ENCODE measurements at regions not wholly inside any gene's neighbourhood (a gene's known extent, or its start where the extent isn't known, plus 50 kb on each side); places are given as distances from the start of the nearest gene placed in this dataset.

DNA sequence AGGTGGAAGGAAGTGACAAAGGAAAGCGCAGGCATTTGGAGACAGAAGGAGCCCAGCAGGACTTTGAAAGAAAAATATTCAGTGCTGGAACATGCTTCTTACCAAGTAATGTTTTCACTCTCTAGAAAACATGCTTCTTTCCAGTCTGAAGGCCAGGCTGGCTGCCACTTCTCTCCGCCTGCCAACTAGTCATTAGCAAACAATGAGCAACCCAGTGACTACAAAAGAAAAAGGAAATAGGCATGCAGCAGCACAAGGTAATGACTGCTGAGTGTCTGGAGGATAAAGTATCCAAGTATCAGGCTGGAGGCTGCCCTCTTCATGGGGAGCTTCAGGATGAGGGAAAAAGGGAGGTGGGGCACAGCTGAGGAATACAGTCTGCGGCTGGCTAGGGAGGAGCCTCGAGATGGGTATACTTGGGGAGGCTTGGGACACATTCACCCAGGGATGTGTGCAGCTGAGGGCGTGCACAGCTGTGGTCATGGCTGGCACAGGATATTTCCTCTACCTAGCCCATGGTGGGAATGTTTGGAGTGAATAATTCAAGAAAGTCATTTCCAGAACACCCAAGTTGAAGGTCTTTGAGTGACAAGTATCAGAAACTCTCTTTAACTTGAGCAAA lies 161.5 kb upstream of the KIF2A start:
- no peak for DNase-seq
- no peak overlapping the region for H3K4me3 Mint-ChIP-seq
- peaks cover 31% of the 10 kb centered on the region for H3K27me3 Mint-ChIP-seq (ENCODE audit: low read depth)
- intact Hi-C loops (cut with micrococcal nuclease) = loop anchor here (5.0 kb wide), 1 partner anchor 1087 kb away; no protein-coding TSS in a partner anchor
- H3K27ac Mint-ChIP-seq = no peak overlapping the region
- CTCF ChIA-PET = interaction anchor here (0.6 to 1.3 kb wide), 3 partner anchors 13 to 1629 kb away, joined by 4 to 5 read pairs (median 5); no protein-coding TSS in a partner anchor
- H3K9me3 Mint-ChIP-seq = no peaks in the 10 kb centered on the region
- H3K4me1 Mint-ChIP-seq (ENCODE audit: low read depth) = no peaks in the 10 kb centered on the region
- no peaks in the 10 kb centered on the region for H3K36me3 Mint-ChIP-seq (ENCODE audit: low read depth)

DNA sequence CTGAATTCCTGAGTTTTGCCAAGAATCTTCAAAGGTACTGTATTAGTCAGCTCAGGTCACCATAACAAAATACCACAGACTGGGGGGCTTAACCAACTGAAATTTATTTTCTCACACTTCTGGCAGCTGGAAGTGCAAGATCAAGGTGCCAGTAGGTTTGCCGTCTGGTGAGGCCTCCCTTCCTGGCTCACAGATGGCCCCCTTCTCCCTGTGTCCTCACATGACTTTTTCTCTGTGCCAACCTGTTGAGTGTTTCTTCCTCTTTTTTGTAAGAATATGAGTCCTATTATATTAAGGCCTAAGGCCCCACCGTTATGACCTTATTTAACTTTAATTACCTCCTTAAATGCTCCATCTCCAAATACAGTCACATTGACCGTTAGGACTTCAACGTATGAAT lies 156.1 kb upstream of the KIF2A start:
- peaks cover 21% of the 10 kb centered on the region for H3K27me3 Mint-ChIP-seq (ENCODE audit: low read depth)
- H3K9me3 Mint-ChIP-seq = peaks cover 11% of the 10 kb centered on the region
- CTCF ChIA-PET = no interaction called here
- no peak overlapping the region for H3K4me3 Mint-ChIP-seq
- no peak overlapping the region for H3K27ac Mint-ChIP-seq
- no peaks in the 10 kb centered on the region for H3K4me1 Mint-ChIP-seq (ENCODE audit: low read depth)
- DNase-seq = no peak
- intact Hi-C loops (cut with micrococcal nuclease) = no loop called here
- no peaks in the 10 kb centered on the region for H3K36me3 Mint-ChIP-seq (ENCODE audit: low read depth)

DNA sequence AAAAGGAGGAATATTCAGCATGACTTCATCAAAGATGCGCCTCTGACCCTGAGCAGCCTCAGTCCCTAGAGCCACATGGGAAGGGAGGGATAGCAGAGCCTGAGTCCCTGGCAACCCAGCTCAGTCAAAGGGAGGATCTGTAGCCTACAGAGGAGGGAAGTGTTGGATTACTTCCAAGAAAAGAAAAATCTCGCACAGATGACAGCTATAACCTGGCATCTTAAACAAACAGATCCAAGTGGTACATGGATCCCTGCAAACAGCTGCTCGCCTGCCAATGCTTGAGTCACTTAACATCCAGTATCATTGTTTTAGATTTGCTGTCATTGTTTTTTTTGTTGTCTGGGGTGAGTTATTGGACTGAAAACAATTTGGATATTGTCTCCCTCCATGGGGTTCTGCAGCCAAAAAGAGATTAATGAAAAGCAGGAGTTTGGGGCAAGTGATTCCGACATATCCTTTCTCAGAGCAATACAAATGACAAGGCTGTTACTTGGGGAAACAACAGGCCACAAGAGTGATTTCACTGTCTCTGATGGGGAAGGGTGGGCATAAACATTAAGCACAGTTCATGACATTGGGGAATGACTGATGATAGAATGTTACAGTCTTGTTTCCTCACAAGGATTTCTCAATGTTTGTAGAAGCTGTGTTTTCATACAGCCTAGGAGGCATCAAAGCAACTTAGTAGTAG lies 153.5 kb upstream of the KIF2A start:
- peaks cover 18% of the 10 kb centered on the region for H3K9me3 Mint-ChIP-seq
- CTCF ChIA-PET = no interaction called here
- H3K27ac Mint-ChIP-seq = no peak overlapping the region
- DNase-seq = no peak
- H3K4me1 Mint-ChIP-seq (ENCODE audit: low read depth) = no peaks in the 10 kb centered on the region
- no peak overlapping the region for H3K4me3 Mint-ChIP-seq
- intact Hi-C loops (cut with micrococcal nuclease) = no loop called here
- peaks cover 15% of the 10 kb centered on the region for H3K27me3 Mint-ChIP-seq (ENCODE audit: low read depth)
- H3K36me3 Mint-ChIP-seq (ENCODE audit: low read depth) = no peaks in the 10 kb centered on the region

- peaks cover 20% of the 10 kb centered on the region for H3K27me3 Mint-ChIP-seq (ENCODE audit: low read depth)
- CTCF ChIA-PET = no interaction called here
- no peak overlapping the region for H3K4me3 Mint-ChIP-seq
- no peaks in the 10 kb centered on the region for H3K4me1 Mint-ChIP-seq (ENCODE audit: low read depth)
- DNase-seq = no peak
- intact Hi-C loops (cut with micrococcal nuclease) = no loop called here
- H3K9me3 Mint-ChIP-seq = peaks cover 18% of the 10 kb centered on the region
- H3K36me3 Mint-ChIP-seq (ENCODE audit: low read depth) = no peaks in the 10 kb centered on the region
- no peak overlapping the region for H3K27ac Mint-ChIP-seq
Observed at GRCh38 chr5:62154758-62155157, 151.2 kb upstream of the KIF2A start.

GRCh38 chr5:62155988-62156387 lies 150.0 kb upstream of the KIF2A start:
- H3K27me3 Mint-ChIP-seq (ENCODE audit: low read depth) = peaks cover 20% of the 10 kb centered on the region
- no peak overlapping the region for H3K27ac Mint-ChIP-seq
- peaks cover 18% of the 10 kb centered on the region for H3K9me3 Mint-ChIP-seq
- no peak overlapping the region for H3K4me3 Mint-ChIP-seq
- no peaks in the 10 kb centered on the region for H3K4me1 Mint-ChIP-seq (ENCODE audit: low read depth)
- DNase-seq = no peak
- intact Hi-C loops (cut with micrococcal nuclease) = no loop called here
- no peaks in the 10 kb centered on the region for H3K36me3 Mint-ChIP-seq (ENCODE audit: low read depth)
- CTCF ChIA-PET = interaction anchor here (0.6 kb wide), 1 partner anchor 8 kb away, joined by 3 read pairs; no protein-coding TSS in a partner anchor

- no peak for DNase-seq
- H3K9me3 Mint-ChIP-seq = peaks cover 2% of the 10 kb centered on the region
- H3K27ac Mint-ChIP-seq = no peak overlapping the region
- no peak overlapping the region for H3K4me3 Mint-ChIP-seq
- no peaks in the 10 kb centered on the region for H3K4me1 Mint-ChIP-seq (ENCODE audit: low read depth)
- H3K36me3 Mint-ChIP-seq (ENCODE audit: low read depth) = no peaks in the 10 kb centered on the region
- intact Hi-C loops (cut with micrococcal nuclease) = no loop called here
- H3K27me3 Mint-ChIP-seq (ENCODE audit: low read depth) = peaks cover 11% of the 10 kb centered on the region
- CTCF ChIA-PET = no interaction called here
Observed at GRCh38 chr5:62167561-62168057, 138.4 kb upstream of the KIF2A start.

- H3K4me1 Mint-ChIP-seq (ENCODE audit: low read depth) = no peaks in the 10 kb centered on the region
- peaks cover under 1% of the 10 kb centered on the region for H3K9me3 Mint-ChIP-seq
- no peak overlapping the region for H3K27ac Mint-ChIP-seq
- peaks cover 15% of the 10 kb centered on the region for H3K27me3 Mint-ChIP-seq (ENCODE audit: low read depth)
- H3K36me3 Mint-ChIP-seq (ENCODE audit: low read depth) = no peaks in the 10 kb centered on the region
- CTCF ChIA-PET = no interaction called here
- DNase-seq = no peak
- intact Hi-C loops (cut with micrococcal nuclease) = no loop called here
- H3K4me3 Mint-ChIP-seq = no peak overlapping the region
Observed at GRCh38 chr5:62168506-62169281, 137.3 kb upstream of the KIF2A start.

DNA sequence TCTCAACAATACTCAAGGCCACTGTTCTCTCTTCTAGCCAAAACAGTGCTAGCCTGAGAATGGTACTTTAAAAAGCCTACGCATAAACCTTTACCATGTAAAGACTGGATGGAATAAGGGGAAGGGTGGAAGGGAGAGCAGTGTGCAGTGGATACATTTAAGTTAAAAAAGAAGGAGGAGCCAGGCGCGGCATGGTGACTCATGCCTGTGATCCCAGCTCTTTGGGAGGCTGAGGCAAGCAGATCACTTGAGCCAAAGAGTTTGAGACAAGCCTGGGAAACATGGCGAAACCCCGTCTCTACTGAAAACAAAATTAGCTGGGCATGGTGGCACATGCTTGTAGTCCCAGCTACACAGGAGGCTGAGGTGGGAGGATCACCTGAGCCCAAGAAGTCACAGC lies 127.7 kb upstream of the KIF2A start:
- CTCF ChIA-PET = no interaction called here
- Mint-ChIP-seq H3K27ac (no peak overlapping the region), H3K4me1 (ENCODE audit: low read depth) (no peaks in the 10 kb centered on the region), H3K4me3 (no peak overlapping the region), H3K9me3 (no peaks in the 10 kb centered on the region), H3K27me3 (ENCODE audit: low read depth) (peaks cover 20% of the 10 kb centered on the region), H3K36me3 (ENCODE audit: low read depth) (no peaks in the 10 kb centered on the region)
- intact Hi-C loops (cut with micrococcal nuclease) = no loop called here
- no peak for DNase-seq

GRCh38 chr5:62182802-62183201 lies 123.2 kb upstream of the KIF2A start:
- intact Hi-C loops (cut with micrococcal nuclease) = no loop called here
- Mint-ChIP-seq H3K27ac (no peak overlapping the region), H3K36me3 (ENCODE audit: low read depth) (no peaks in the 10 kb centered on the region), H3K4me3 (no peak overlapping the region), H3K4me1 (ENCODE audit: low read depth) (no peaks in the 10 kb centered on the region), H3K9me3 (no peaks in the 10 kb centered on the region), H3K27me3 (ENCODE audit: low read depth) (peaks cover 22% of the 10 kb centered on the region)
- CTCF ChIA-PET = no interaction called here
- DNase-seq = no peak

DNA sequence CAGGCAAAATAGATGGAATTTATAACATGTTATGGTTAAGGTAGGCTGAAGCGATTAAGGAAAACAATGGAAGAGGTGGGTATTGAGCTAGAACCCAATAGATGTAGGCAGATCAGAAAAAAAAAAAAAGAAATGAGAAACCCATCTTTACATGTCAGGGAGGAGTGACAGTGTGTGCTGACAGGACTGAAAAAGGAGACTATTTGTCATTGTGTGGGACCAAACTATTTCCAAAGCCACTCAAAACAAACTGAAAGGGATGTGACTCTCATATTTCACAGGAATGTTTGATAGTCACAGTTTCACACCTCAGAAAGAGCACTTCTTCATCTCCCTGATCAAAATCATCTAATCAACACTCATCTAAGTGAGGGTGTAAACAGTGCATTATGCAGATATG lies 122.3 kb upstream of the KIF2A start:
- CTCF ChIA-PET = interaction anchor here (0.6 kb wide), 1 partner anchor 124 kb away, joined by 4 read pairs; no protein-coding TSS in a partner anchor
- intact Hi-C loops (cut with micrococcal nuclease) = no loop called here
- no peaks in the 10 kb centered on the region for H3K36me3 Mint-ChIP-seq (ENCODE audit: low read depth)
- peaks cover 15% of the 10 kb centered on the region for H3K27me3 Mint-ChIP-seq (ENCODE audit: low read depth)
- H3K4me3 Mint-ChIP-seq = no peak overlapping the region
- DNase-seq = no peak
- no peaks in the 10 kb centered on the region for H3K9me3 Mint-ChIP-seq
- H3K27ac Mint-ChIP-seq = no peak overlapping the region
- H3K4me1 Mint-ChIP-seq (ENCODE audit: low read depth) = no peaks in the 10 kb centered on the region

- CTCF ChIA-PET = no interaction called here
- Mint-ChIP-seq H3K36me3 (ENCODE audit: low read depth) (no peaks in the 10 kb centered on the region), H3K4me3 (no peak overlapping the region), H3K4me1 (ENCODE audit: low read depth) (no peaks in the 10 kb centered on the region), H3K9me3 (no peaks in the 10 kb centered on the region), H3K27ac (no peak overlapping the region), H3K27me3 (ENCODE audit: low read depth) (peaks cover 9% of the 10 kb centered on the region)
- DNase-seq = no peak
- intact Hi-C loops (cut with micrococcal nuclease) = no loop called here
Observed at GRCh38 chr5:62184444-62184843, 121.6 kb upstream of the KIF2A start.

- Mint-ChIP-seq H3K27me3 (ENCODE audit: low read depth) (peaks cover 6% of the 10 kb centered on the region), H3K36me3 (ENCODE audit: low read depth) (no peaks in the 10 kb centered on the region), H3K27ac (no peak overlapping the region), H3K4me3 (no peak overlapping the region), H3K4me1 (ENCODE audit: low read depth) (no peaks in the 10 kb centered on the region), H3K9me3 (peaks cover 12% of the 10 kb centered on the region)
- intact Hi-C loops (cut with micrococcal nuclease) = no loop called here
- DNase-seq = no peak
- CTCF ChIA-PET = no interaction called here
Observed at GRCh38 chr5:62190173-62190572, 115.8 kb upstream of the KIF2A start.

Measured in activated naive CD4-positive, alpha-beta T cell treated with anti-CD3 and anti-CD28 coated beads for 36 hours (primary cell).